Rectal smooth muscle tissue (tissue), 1 donor: ENCODE measurements at regions not wholly inside any gene's neighbourhood (a gene's known extent, or its start where the extent isn't known, plus 50 kb on each side); places are given as distances from the start of the nearest gene placed in this dataset.

Experiments
- H3K27ac ChIP-seq: one replicate; pipeline ENCODE4 v1.7.0; 2013; ENCODE audit warnings: low read depth, low read length, inconsistent platforms
- H3K27me3 ChIP-seq: one replicate; pipeline ENCODE4 v1.7.0; 2013; ENCODE audit warnings: low read length; ENCODE audit not compliant: control insufficient read depth, insufficient read depth
- H3K36me3 ChIP-seq: one replicate; pipeline ENCODE4 v1.7.0; 2013; ENCODE audit warnings: low read length; ENCODE audit not compliant: control insufficient read depth, insufficient read depth
- H3K4me1 ChIP-seq: one replicate; pipeline ENCODE4 v1.7.0; 2013; ENCODE audit warnings: low read length; ENCODE audit not compliant: control insufficient read depth, insufficient read depth
- H3K4me3 ChIP-seq: one replicate; pipeline ENCODE4 v1.7.0; 2013; ENCODE audit warnings: low read length
- H3K9ac ChIP-seq: one replicate; pipeline ENCODE4 v1.7.0; 2013; ENCODE audit warnings: low read length

- no peak overlapping the region for H3K27ac ChIP-seq
Observed at GRCh38 chr3:110180733-110181132, 843.4 kb upstream of the DPPA4 start.

GRCh38 chr3:110181226-110181625, 843.9 kb upstream of the DPPA4 start:
- H3K27me3 ChIP-seq = no peaks in the 10 kb centered on the region
- H3K9ac ChIP-seq = no peak overlapping the region
- no peak overlapping the region for H3K27ac ChIP-seq
- H3K36me3 ChIP-seq = no peaks in the 10 kb centered on the region
- H3K4me1 ChIP-seq = no peaks in the 10 kb centered on the region
- H3K4me3 ChIP-seq = no peak overlapping the region

More at GRCh38 chr3:110180733-110181132, 843.4 kb upstream of the DPPA4 start:
- Histone ChIP-seq H3K4me1 (no peaks in the 10 kb centered on the region), H3K27me3 (no peaks in the 10 kb centered on the region), H3K4me3 (no peak overlapping the region), H3K9ac (no peak overlapping the region), H3K36me3 (no peaks in the 10 kb centered on the region)

GRCh38 chr3:110184536-110184935, 847.2 kb upstream of the DPPA4 start:
- Histone ChIP-seq H3K27me3 (no peaks in the 10 kb centered on the region), H3K4me3 (no peak overlapping the region), H3K4me1 (no peaks in the 10 kb centered on the region), H3K36me3 (no peaks in the 10 kb centered on the region), H3K9ac (no peak overlapping the region), H3K27ac (no peak overlapping the region)

- Histone ChIP-seq H3K36me3 (no peaks in the 10 kb centered on the region), H3K27me3 (no peaks in the 10 kb centered on the region), H3K4me3 (no peak overlapping the region)
Observed at GRCh38 chr3:110193074-110193473, 855.7 kb upstream of the DPPA4 start.

GRCh38 chr3:110198717-110199587, 861.6 kb upstream of the DPPA4 start:
- Histone ChIP-seq H3K27me3 (no peaks in the 10 kb centered on the region), H3K4me3 (no peak overlapping the region), H3K4me1 (no peaks in the 10 kb centered on the region), H3K9ac (no peak overlapping the region), H3K27ac (no peak overlapping the region), H3K36me3 (no peaks in the 10 kb centered on the region)

More at GRCh38 chr3:110193074-110193473, 855.7 kb upstream of the DPPA4 start:
- Histone ChIP-seq H3K9ac (no peak overlapping the region), H3K27ac (no peak overlapping the region), H3K4me1 (no peaks in the 10 kb centered on the region)

GRCh38 chr3:110199588-110199943, 862.2 kb upstream of the DPPA4 start:
- Histone ChIP-seq H3K36me3 (no peaks in the 10 kb centered on the region), H3K9ac (no peak overlapping the region), H3K27me3 (no peaks in the 10 kb centered on the region), H3K4me3 (no peak overlapping the region), H3K4me1 (no peaks in the 10 kb centered on the region), H3K27ac (no peak overlapping the region)

GRCh38 chr3:110210086-110210660, 861.4 kb upstream of the NECTIN3 start:
- Histone ChIP-seq H3K9ac (no peak overlapping the region), H3K27me3 (no peaks in the 10 kb centered on the region), H3K4me3 (no peak overlapping the region), H3K36me3 (no peaks in the 10 kb centered on the region), H3K27ac (no peak overlapping the region), H3K4me1 (no peaks in the 10 kb centered on the region)

GRCh38 chr3:110226645-110227044, 845.0 kb upstream of the NECTIN3 start:
- H3K4me3 ChIP-seq = no peak overlapping the region
- H3K36me3 ChIP-seq = no peaks in the 10 kb centered on the region
- H3K27ac ChIP-seq = no peak overlapping the region
- H3K27me3 ChIP-seq = no peaks in the 10 kb centered on the region
- no peaks in the 10 kb centered on the region for H3K4me1 ChIP-seq
- no peak overlapping the region for H3K9ac ChIP-seq

- no peaks in the 10 kb centered on the region for H3K27me3 ChIP-seq
- no peak overlapping the region for H3K27ac ChIP-seq
- H3K4me1 ChIP-seq = no peaks in the 10 kb centered on the region
- no peaks in the 10 kb centered on the region for H3K36me3 ChIP-seq
- H3K4me3 ChIP-seq = no peak overlapping the region
- no peak overlapping the region for H3K9ac ChIP-seq
Observed at GRCh38 chr3:110227991-110228390, 843.6 kb upstream of the NECTIN3 start.

- H3K4me1 ChIP-seq = no peaks in the 10 kb centered on the region
- no peaks in the 10 kb centered on the region for H3K27me3 ChIP-seq
- no peak overlapping the region for H3K9ac ChIP-seq
- no peaks in the 10 kb centered on the region for H3K36me3 ChIP-seq
- no peak overlapping the region for H3K27ac ChIP-seq
- no peak overlapping the region for H3K4me3 ChIP-seq
Observed at GRCh38 chr3:110234831-110235230, 836.8 kb upstream of the NECTIN3 start.

GRCh38 chr3:110236976-110237610, 834.5 kb upstream of the NECTIN3 start:
- Histone ChIP-seq H3K27ac (no peak overlapping the region), H3K9ac (no peak overlapping the region), H3K4me1 (no peaks in the 10 kb centered on the region), H3K4me3 (no peak overlapping the region), H3K36me3 (no peaks in the 10 kb centered on the region), H3K27me3 (no peaks in the 10 kb centered on the region)

GRCh38 chr3:110243081-110243480, 828.5 kb upstream of the NECTIN3 start:
- no peak overlapping the region for H3K4me3 ChIP-seq
- H3K9ac ChIP-seq = no peak overlapping the region
- no peaks in the 10 kb centered on the region for H3K27me3 ChIP-seq

More at GRCh38 chr3:110243081-110243480, 828.5 kb upstream of the NECTIN3 start:
- Histone ChIP-seq H3K4me1 (no peaks in the 10 kb centered on the region), H3K27ac (no peak overlapping the region), H3K36me3 (no peaks in the 10 kb centered on the region)
